Activated T-cell treated with anti-CD3 and anti-CD28 coated beads, Interleukin-2, amount 50 U/mL, for 24 hours (primary cell): ENCODE measurements at regions not wholly inside any gene's neighbourhood (a gene's known extent, or its start where the extent isn't known, plus 50 kb on each side); places are given as distances from the start of the nearest gene placed in this dataset.

Source experiments
- DNase-seq: peaks from one replicate; pipeline ENCODE4 v3.0.0-alpha.2; 2020
- H3K27ac Mint-ChIP-seq: 2 replicates; pipeline ENCODE4 v1.8.0; 2020; ENCODE audit warnings: mild to moderate bottlenecking, mixed read lengths
- H3K27me3 Mint-ChIP-seq: 2 replicates; pipeline ENCODE4 v1.8.0; 2020; ENCODE audit warnings: mixed read lengths
- H3K36me3 Mint-ChIP-seq: 2 replicates; pipeline ENCODE4 v1.8.0; 2020; ENCODE audit warnings: low read depth, mixed read lengths
- H3K4me1 Mint-ChIP-seq: 2 replicates; pipeline ENCODE4 v1.8.0; 2020; ENCODE audit warnings: low read depth, mixed read lengths
- H3K4me3 Mint-ChIP-seq: 2 replicates; pipeline ENCODE4 v1.8.0; 2020; ENCODE audit warnings: mild to moderate bottlenecking, moderate library complexity, mixed read lengths
- H3K9me3 Mint-ChIP-seq: 2 replicates; pipeline ENCODE4 v1.8.0; 2020; ENCODE audit warnings: mixed read lengths

DNA sequence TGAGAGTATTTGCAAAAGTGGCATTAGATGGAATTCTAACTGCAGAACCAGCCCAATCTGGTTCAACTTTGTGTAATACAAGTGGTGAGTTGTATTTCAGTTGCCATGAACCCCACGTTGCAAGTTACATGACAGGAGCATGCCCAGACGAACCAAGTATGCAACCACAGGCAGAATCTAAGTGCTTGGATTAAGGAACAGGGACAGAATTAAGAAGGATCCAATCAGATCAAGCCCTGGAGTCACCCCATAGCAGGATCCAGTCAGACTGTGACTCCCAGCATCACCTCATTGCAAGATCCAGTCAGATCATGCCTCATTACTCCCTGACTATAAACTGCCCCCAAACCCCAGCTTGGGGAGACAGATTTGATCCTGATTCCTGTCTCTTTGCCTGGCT lies 388.7 kb upstream of the NRP1 start:
- Mint-ChIP-seq H3K9me3 (no peaks in the 10 kb centered on the region), H3K27ac (no peak overlapping the region), H3K27me3 (peaks cover 12% of the 10 kb centered on the region), H3K36me3 (no peaks in the 10 kb centered on the region), H3K4me3 (no peak overlapping the region), H3K4me1 (no peaks in the 10 kb centered on the region)
- no peak for DNase-seq

DNA sequence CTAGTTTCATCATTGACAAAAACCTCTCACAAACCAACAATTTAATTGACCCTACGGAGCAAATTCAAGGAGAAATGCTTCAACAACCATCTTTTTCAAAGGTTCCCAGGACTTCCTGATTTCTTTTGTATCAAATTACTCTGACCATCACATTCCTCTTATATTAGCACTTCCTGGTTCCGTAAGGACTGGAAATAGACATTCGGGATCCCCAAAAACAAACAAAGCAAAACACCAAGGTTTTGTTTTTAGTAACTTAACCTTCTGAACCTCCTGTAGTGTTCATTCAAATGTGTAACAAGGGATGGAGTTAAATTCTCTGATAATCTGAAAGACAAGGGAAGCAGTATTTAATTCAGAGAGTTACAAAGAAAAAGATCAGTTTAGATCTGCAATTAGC lies 387.6 kb upstream of the NRP1 start:
- H3K27me3 Mint-ChIP-seq: peaks cover 12% of the 10 kb centered on the region
- no peaks in the 10 kb centered on the region for H3K4me1 Mint-ChIP-seq
- no peak for DNase-seq
- no peak overlapping the region for H3K4me3 Mint-ChIP-seq
- no peaks in the 10 kb centered on the region for H3K36me3 Mint-ChIP-seq
- no peak overlapping the region for H3K27ac Mint-ChIP-seq
- H3K9me3 Mint-ChIP-seq: no peaks in the 10 kb centered on the region

DNA sequence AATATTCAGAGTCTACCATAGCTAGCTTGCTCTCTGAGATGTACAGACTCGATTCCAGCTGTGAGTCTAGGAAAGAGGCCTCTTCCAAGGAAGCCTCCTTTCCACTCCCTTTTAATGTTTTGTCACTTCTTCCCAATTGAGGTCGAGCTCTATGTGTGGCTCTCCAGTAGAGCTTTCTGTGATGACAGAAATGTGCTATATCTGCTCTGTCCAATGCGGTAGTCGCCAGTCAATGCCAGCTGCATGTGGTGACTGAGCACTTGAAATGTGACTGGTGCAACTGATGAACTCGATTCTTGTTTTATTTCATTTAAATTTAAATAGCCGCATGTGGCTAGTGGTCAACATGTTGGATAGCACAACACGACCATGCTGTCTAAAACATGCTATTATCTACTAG lies 387.0 kb upstream of the NRP1 start:
- Mint-ChIP-seq H3K36me3 (no peaks in the 10 kb centered on the region), H3K4me1 (no peaks in the 10 kb centered on the region), H3K27me3 (peaks cover 13% of the 10 kb centered on the region), H3K27ac (no peak overlapping the region), H3K9me3 (no peaks in the 10 kb centered on the region), H3K4me3 (no peak overlapping the region)
- no peak for DNase-seq

DNA sequence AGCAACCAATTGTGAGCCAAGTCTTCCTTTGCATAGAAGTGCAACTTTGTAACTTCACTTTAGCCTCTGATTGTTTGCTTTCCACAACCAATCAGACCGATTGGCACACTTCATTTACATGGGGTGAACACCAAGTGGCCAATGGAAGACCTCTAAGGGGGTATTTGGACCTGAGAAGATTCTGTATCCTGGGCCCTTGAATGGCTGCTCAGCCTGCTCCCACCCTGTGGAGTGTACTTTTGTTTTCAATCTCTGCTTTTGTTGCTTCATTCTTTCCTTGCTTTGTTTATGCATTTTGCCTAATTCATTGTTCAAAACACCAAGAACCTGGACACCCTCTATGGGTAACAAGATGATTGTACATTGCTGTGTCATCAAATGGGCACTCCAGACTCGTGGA lies 385.7 kb upstream of the NRP1 start:
- no peaks in the 10 kb centered on the region for H3K9me3 Mint-ChIP-seq
- H3K27me3 Mint-ChIP-seq: peaks cover 25% of the 10 kb centered on the region
- H3K4me3 Mint-ChIP-seq: no peak overlapping the region
- no peaks in the 10 kb centered on the region for H3K36me3 Mint-ChIP-seq
- DNase-seq: no peak
- H3K4me1 Mint-ChIP-seq: no peaks in the 10 kb centered on the region
- H3K27ac Mint-ChIP-seq: no peak overlapping the region

DNA sequence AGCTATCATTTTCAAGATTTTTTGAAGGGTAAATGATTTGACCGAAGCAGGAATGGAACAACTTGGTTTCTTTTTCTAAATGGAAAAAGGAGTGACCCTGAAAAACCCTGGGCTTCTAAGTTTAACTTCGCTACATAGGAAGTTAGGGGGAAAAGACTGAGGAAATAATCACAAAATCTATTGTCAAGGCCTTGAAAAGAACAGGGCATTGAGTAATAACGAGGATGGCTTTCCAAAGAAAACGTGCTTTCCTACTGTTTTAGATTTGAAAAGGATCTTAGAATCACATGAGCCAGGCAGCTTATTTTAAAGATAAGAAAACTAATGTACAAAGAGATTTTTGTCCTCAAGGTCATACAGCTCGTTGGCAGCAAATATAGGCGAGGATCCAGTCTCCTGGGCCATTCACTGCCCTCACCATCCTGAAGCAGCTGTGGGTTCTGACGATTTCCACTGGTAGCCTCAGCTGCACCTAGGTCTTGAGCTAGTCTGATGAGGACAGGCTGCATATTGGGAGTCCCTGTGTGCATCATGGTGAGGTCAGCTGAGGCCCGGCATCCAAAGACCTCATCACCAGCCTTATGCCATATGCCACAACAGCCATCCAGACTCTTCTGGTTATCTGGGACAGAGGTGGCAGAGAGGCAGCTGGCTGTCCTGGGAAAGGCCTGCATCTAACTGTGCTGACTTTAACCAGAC lies 384.7 kb upstream of the NRP1 start:
- no peak overlapping the region for H3K4me3 Mint-ChIP-seq
- peaks cover 20% of the 10 kb centered on the region for H3K27me3 Mint-ChIP-seq
- H3K36me3 Mint-ChIP-seq: no peaks in the 10 kb centered on the region
- H3K4me1 Mint-ChIP-seq: no peaks in the 10 kb centered on the region
- H3K27ac Mint-ChIP-seq: no peak overlapping the region
- DNase-seq: no peak
- no peaks in the 10 kb centered on the region for H3K9me3 Mint-ChIP-seq

DNA sequence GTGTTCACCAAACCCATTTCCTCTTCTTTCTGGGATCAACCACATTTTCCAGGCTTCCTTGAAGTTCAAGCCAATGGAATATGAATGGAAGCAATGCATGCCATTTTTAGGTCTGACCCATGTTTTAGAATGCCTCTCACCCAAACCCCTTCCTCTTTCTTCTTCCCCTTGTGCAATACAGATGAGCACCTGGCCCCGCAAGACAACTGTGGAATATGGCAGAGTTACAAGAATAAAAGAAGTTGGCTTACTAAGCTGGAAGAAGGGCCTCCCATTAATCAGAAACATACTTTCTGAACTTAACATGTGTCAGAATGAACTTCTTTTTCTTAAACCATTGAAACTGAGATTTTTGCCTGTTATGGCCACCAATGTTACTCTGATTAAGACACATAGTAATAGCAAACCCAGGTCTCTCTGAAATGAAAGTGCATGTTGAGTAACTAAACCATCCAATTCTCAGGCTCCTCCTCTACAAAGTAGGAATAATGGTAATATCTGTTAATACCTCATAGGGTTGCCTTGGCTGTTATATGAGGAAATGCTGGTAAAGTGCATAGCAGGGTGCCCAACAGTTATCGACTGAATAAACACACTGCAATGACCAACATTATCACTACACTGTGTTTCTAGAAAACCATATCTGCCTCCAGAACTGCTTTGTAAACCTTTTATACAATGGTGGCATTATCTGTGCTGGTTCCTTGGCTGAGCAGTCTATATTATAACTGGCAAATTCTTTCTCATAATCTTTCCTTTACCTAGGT lies 382.2 kb upstream of the NRP1 start:
- H3K27ac Mint-ChIP-seq: no peak overlapping the region
- H3K4me1 Mint-ChIP-seq: no peaks in the 10 kb centered on the region
- H3K36me3 Mint-ChIP-seq: no peaks in the 10 kb centered on the region
- H3K4me3 Mint-ChIP-seq: no peak overlapping the region
- peaks cover 15% of the 10 kb centered on the region for H3K27me3 Mint-ChIP-seq
- no peaks in the 10 kb centered on the region for H3K9me3 Mint-ChIP-seq
- no peak for DNase-seq

DNA sequence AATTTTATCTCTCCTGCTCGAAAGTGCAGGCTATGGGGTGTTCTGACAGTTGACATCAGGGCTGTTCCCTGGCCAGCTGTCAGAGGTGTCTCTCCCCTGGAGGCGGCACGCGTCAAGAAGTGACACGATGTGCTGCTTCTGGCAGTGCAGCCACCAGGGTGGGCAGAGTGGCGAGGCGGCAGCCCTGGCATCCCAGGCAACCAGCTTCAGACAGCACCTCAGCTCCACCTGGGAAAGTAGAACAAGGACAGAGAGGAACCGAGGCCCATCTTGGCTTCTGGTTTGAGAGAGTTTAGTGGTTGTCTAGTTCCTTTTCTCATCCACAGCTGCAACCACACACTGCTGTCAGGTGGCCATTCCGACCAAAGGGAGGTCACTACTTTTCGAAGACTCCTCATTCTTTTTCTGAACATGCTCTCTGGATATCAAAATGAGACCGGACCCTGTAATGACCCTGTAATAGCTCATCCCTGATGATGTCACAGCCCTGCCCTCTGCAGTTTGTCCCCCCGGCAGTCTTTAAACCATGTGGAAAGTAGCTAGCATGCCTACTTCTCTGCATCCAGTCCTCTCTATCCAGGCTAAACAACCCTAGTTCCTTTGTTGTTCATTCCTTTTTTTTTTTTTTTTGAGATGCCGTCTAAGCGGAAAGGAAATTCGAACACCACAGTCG lies 381.0 kb upstream of the NRP1 start:
- Mint-ChIP-seq H3K9me3 (no peaks in the 10 kb centered on the region), H3K4me1 (no peaks in the 10 kb centered on the region), H3K36me3 (no peaks in the 10 kb centered on the region), H3K27me3 (peaks cover 17% of the 10 kb centered on the region), H3K27ac (no peak overlapping the region), H3K4me3 (no peak overlapping the region)
- DNase-seq: no peak

DNA sequence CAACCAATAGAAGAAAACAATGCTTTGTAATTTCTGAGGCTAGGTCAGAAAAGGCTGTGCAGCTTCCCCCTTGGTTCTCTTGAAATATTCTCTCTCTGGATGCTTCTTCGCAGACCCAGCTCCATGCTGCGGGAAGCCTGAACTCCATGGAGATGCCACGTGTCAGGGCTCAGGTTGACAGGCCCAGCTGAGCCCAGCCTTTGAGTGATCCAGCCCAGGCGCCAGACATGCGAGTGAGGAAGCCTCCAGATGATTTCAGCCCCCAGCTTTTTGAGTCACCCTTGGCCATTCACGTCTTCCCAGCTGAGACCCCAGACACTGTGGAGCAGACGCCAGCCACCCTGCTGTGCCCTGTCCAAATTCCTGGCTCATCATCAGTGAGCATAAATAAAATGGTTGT lies 378.4 kb upstream of the NRP1 start:
- Mint-ChIP-seq H3K4me3 (no peak overlapping the region), H3K27ac (no peak overlapping the region)

DNA sequence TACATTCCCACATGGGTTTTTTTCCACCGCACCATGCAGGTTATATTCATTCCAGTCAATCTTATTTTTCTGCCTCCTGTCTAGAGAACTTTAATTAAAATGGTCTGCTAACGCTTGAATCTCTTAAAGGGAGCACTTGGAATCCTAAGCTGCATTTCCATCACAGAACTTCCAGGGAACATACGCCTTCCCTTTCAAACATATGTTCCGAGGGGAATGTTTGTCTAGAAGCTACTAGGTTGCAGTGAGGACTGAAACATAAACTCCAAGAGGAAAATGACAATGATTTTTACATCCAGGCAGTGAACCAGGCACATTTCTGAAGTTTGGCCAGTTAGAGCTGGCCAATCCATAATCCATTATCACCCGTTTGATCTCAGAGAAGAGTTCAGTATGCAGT lies 375.5 kb upstream of the NRP1 start:
- Mint-ChIP-seq H3K27ac (no peak overlapping the region), H3K36me3 (no peaks in the 10 kb centered on the region), H3K27me3 (peaks cover 12% of the 10 kb centered on the region), H3K4me3 (no peak overlapping the region), H3K4me1 (no peaks in the 10 kb centered on the region), H3K9me3 (no peaks in the 10 kb centered on the region)
- no peak for DNase-seq

More for the DNA sequence above, 378.4 kb upstream of the NRP1 start:
- DNase-seq: no peak
- H3K9me3 Mint-ChIP-seq: no peaks in the 10 kb centered on the region
- no peaks in the 10 kb centered on the region for H3K36me3 Mint-ChIP-seq
- H3K4me1 Mint-ChIP-seq: no peaks in the 10 kb centered on the region
- H3K27me3 Mint-ChIP-seq: peaks cover 24% of the 10 kb centered on the region

DNA sequence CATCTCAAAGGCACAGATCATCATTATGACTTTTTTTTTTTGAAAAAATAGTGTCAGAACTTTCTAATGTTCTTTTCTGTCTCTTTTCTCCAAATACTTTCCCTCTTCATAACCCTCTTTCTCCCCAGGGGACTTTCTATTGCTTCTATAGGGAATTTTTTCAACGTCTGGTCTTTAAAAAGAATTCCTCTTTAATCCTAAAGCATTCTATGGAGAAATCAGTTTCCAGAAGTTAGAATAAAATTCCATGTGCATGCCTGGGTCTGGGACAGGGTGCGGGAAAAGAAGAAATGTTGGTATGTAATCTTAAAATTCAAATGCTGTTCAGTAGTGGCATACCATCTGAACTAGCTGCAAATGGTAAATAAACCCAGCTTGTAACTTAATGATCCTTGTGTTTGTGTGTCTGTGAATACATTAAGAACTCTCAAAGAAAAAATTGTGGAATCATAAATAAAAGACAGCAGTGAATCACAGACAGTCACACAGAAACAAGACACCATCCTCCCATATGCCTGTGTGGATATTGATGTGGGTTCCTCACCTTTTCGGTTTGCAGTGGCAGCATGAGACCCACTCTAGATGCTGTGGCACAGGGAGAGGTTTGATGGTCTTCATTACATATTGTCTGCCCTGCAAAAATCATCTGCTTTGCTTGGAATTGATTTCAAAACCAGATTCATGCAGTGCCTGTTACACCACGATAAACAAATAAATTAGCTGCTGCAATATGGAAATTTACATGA lies 374.7 kb upstream of the NRP1 start:
- Mint-ChIP-seq H3K27ac (no peak overlapping the region), H3K4me1 (no peaks in the 10 kb centered on the region), H3K4me3 (no peak overlapping the region), H3K27me3 (peaks cover 18% of the 10 kb centered on the region), H3K9me3 (no peaks in the 10 kb centered on the region), H3K36me3 (no peaks in the 10 kb centered on the region)
- no peak for DNase-seq

DNA sequence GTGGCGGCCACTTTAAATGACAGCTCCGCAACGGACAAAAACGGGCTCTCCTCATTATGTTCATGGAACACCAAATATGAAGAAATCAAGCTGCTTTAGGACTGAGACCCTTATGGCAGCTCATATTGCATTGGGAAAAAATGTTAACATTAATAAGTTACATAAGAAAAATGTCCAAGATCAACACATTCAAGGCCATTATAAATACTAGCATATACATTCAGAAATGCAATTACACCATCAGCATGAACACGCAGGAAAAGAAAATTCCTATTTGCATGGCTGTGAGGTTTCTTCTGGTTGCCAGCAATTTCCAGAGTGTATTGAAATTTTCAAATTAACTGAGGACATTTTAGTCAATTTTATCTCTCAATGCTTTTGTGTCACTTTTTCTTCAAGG lies 374.1 kb upstream of the NRP1 start:
- Mint-ChIP-seq H3K27ac (no peak overlapping the region), H3K9me3 (no peaks in the 10 kb centered on the region), H3K4me1 (no peaks in the 10 kb centered on the region), H3K4me3 (no peak overlapping the region), H3K36me3 (no peaks in the 10 kb centered on the region), H3K27me3 (peaks cover 22% of the 10 kb centered on the region)
- DNase-seq: no peak

DNA sequence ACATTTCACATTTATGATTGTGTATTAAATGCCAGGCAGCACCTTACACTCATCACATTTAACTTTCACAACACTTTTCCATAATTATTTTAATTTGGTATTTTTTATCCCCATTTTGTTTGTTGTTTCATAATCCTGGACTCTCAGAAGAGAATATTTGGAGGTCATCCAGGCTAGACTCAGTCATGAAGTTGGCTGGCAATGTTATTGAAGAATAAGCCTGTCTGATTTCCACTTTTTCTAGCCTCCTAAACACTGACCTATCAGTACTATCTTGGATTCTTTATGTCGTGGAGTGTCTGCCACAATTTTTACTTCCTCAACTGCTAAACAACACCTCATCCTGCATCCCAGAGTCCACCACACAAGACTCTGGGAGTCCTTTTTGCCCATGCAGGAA lies 372.3 kb upstream of the NRP1 start:
- H3K27ac Mint-ChIP-seq: no peak overlapping the region
- no peaks in the 10 kb centered on the region for H3K9me3 Mint-ChIP-seq
- DNase-seq: no peak
- H3K4me1 Mint-ChIP-seq: no peaks in the 10 kb centered on the region
- H3K27me3 Mint-ChIP-seq: peaks cover 28% of the 10 kb centered on the region
- H3K4me3 Mint-ChIP-seq: no peak overlapping the region
- H3K36me3 Mint-ChIP-seq: no peaks in the 10 kb centered on the region

DNA sequence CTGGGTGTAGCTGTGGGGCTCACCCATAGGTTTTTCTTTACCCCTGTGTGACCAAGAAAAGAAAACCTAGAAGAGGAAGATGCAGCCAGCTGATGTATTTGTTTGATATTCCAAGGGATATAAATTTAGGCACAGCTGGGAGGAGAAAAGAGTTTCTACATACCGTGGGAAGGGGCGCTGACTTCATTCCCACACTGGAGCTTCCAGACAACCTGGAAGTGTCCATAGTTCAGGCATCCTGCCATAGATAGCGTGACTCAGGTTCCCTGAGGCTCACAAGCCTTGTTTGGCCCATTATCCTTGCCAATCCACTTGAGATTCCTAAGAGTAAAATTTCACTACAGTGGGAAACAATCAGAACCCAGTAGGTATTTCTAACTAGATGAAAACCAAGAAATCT lies 371.7 kb upstream of the NRP1 start:
- Mint-ChIP-seq H3K9me3 (no peaks in the 10 kb centered on the region), H3K4me3 (no peak overlapping the region), H3K36me3 (no peaks in the 10 kb centered on the region), H3K4me1 (no peaks in the 10 kb centered on the region), H3K27ac (no peak overlapping the region), H3K27me3 (peaks cover 28% of the 10 kb centered on the region)
- no peak for DNase-seq

DNA sequence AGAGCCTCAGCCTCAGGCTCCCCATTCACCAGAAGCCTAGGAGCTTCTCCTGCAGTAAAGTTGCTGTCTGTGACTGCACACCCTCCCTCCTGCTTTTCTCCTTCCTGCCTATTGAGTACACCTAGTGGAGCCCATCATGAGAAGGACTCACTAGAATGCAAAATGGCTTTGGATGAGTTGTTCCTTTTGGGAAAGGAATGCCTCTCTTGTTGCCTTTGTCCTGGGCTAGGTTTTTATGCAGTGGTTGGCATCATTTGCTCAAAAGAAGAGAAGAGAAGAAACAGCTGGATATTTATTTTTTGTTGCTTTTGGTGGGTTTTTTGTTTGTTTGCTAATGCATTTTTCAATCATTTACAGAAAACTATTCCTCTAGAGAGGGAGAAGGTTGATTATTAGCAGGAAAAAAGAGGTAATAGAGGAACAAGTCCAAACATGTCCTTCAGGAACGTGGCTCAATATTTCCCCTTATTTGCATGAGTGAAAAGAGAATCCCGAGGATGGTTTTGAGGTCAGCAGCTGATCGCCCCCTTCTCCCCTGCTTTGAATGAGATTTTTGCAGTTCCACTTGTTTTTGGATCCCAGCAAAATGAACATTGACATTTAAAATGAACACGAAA lies 369.9 kb upstream of the NRP1 start:
- H3K4me1 Mint-ChIP-seq: no peaks in the 10 kb centered on the region
- no peak overlapping the region for H3K4me3 Mint-ChIP-seq
- H3K27ac Mint-ChIP-seq: no peak overlapping the region
- peaks cover 30% of the 10 kb centered on the region for H3K27me3 Mint-ChIP-seq
- no peaks in the 10 kb centered on the region for H3K9me3 Mint-ChIP-seq
- DNase-seq: no peak
- H3K36me3 Mint-ChIP-seq: no peaks in the 10 kb centered on the region
